Lung microvascular endothelial cell (primary cell): ENCODE measurements at regions not wholly inside any gene's neighbourhood (a gene's known extent, or its start where the extent isn't known, plus 50 kb on each side); places are given as distances from the start of the nearest gene placed in this dataset.

Source experiments
- DNase-seq, 2 donors: peaks; one replicate each; pipeline versions ENCODE4 v3.0.0 to v3.0.0-alpha.2; 2010; ENCODE audit warnings: low read depth in 2 of 2

- no peak for DNase-seq
Measured at GRCh38 chr4:112994732-112995464, 54.6 kb upstream of the ANK2 start.
